ENCODE measurements at regions not wholly inside any gene's neighbourhood (a gene's known extent, or its start where the extent isn't known, plus 50 kb on each side); places are given as distances from the start of the nearest gene placed in this dataset.

GRCh38 chr11:103682318-103683184, 353.9 kb upstream of the DDI1 start (continued):
- TF ChIP-seq PAXIP1 (CRISPR knock-in tag; conservative IDR thresholded peaks at IDR 0.05) (0 out of 2 replicates have a peak, but pooled peaks have one; percentile 15), ARID3A (IDR thresholded peaks at IDR 0.05; ENCODE audit: low read depth, low read length) (peak; percentile 77), ATAD3A (CRISPR knock-in tag; IDR thresholded peaks at IDR 0.05) (no peak), NR2F6 (IDR thresholded peaks at IDR 0.05) (peak; percentile 62), NR2F6 (CRISPR knock-in tag; IDR thresholded peaks at IDR 0.05) (peak; percentile 56; the same call in 1 of the 2 replicates), ZNF331 (CRISPR knock-in tag; IDR thresholded peaks at IDR 0.05) (peak; percentile 35; the same call in 1 of the 2 replicates), ZNF468 (CRISPR knock-in tag; IDR thresholded peaks at IDR 0.05) (no peak), TCF7 (IDR thresholded peaks at IDR 0.05; ENCODE audit: low read depth) (peak; percentile 70), GLI4 (CRISPR knock-in tag; IDR thresholded peaks at IDR 0.05; ENCODE audit: borderline replicate concordance) (no peak), MLLT10 (CRISPR knock-in tag; IDR thresholded peaks at IDR 0.05) (no peak), ZBTB10 (CRISPR knock-in tag; IDR thresholded peaks at IDR 0.05; ENCODE audit: borderline replicate concordance) (no peak), FOXA1 (IDR thresholded peaks at IDR 0.05) (no peak), FOXA1 (CRISPR knock-in tag; IDR thresholded peaks at IDR 0.05) (0 out of 2 replicates have a peak, but pooled peaks have one; percentile 5), ZNF75D (CRISPR knock-in tag; IDR thresholded peaks at IDR 0.05; ENCODE audit: borderline replicate concordance) (no peak), STAT6 (CRISPR knock-in tag; IDR thresholded peaks at IDR 0.05; ENCODE audit: borderline replicate concordance) (no peak), ZNF562 (CRISPR knock-in tag; IDR thresholded peaks at IDR 0.05; ENCODE audit: borderline replicate concordance) (no peak)

Data from HepG2 (cell line).